ENCODE measurements at regions not wholly inside any gene's neighbourhood (a gene's known extent, or its start where the extent isn't known, plus 50 kb on each side); places are given as distances from the start of the nearest gene placed in this dataset.

GRCh38 chr4:145390571-145390970, 91.1 kb upstream of the SMAD1 start:
- no peak for TF ChIP-seq CTCF (IDR thresholded peaks at IDR 0.05)
- no peak for TF ChIP-seq POLR2A (IDR thresholded peaks at IDR 0.05)
- TF ChIP-seq EP300 (IDR thresholded peaks at IDR 0.05) = no peak

All from ovary (tissue), 3 donors.